ENCODE measurements at regions not wholly inside any gene's neighbourhood (a gene's known extent, or its start where the extent isn't known, plus 50 kb on each side); places are given as distances from the start of the nearest gene placed in this dataset.
A peak's percentile ranks its signal among the peaks of the same experiment; 100 is the strongest.

DNA sequence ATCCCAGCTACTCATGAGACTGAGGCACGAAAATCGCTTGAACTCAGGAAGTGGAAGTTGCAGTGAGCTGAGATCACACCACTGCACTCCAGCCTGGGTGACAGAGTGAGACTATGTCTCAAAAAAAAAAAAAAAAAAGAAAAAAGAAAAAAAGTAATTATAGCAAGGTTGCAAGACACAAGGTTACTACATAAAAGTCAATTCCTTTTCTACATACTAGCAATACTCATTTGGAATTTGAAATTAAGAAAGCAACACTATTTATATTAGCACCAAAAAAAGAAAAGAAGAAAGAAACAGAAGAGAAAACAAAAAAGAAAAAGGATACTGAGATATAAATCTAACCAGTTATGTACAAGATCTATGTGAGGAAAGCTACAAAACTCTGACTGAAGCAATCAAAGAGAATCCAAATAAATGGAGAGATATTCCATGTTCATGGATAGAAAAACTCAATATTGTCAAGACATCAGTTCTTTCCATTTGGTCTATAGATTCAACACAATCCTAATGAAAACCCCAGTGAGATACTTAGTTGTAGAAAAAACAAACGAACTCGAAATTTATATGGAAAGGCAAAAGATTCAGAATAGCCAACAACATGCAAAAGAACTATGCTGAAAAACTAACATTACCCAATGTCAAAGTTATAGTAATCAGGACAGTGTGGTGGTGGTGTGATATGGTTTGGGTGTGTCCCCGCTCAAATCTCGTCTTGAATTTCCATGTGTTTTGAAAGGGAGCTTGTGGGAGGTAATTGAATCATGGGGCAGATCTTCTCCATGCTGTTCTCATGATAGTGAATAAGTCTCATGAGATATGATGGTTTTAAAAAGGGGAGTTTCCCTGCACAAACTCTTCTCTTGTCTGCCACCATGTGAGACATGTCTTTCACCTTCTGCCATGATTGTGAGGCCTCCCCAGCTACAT is 73.3 kb downstream of the GPX5 start:
- intact Hi-C loops (cut with DNase I) = no loop called here
- H3K9me3 ChIP-seq = no peaks in the 10 kb centered on the region
- DNase-seq (no peak), ATAC-seq (no peak)
- no peaks in the 10 kb centered on the region for H3K36me3 ChIP-seq (ENCODE audit: insufficient read depth in 1 of 2, low read depth in 1 of 2)
- 81 to 86% (median 84%) methylated on average over 6 of the region's 6 CpGs for WGBS, 3 donors
- no peaks in the 10 kb centered on the region for H3K27me3 ChIP-seq (ENCODE audit: insufficient read depth in 3 of 3, low read length in 2 of 3)
- H3K4me3 ChIP-seq = no peak overlapping the region
- TF ChIP-seq, protein P1, sequence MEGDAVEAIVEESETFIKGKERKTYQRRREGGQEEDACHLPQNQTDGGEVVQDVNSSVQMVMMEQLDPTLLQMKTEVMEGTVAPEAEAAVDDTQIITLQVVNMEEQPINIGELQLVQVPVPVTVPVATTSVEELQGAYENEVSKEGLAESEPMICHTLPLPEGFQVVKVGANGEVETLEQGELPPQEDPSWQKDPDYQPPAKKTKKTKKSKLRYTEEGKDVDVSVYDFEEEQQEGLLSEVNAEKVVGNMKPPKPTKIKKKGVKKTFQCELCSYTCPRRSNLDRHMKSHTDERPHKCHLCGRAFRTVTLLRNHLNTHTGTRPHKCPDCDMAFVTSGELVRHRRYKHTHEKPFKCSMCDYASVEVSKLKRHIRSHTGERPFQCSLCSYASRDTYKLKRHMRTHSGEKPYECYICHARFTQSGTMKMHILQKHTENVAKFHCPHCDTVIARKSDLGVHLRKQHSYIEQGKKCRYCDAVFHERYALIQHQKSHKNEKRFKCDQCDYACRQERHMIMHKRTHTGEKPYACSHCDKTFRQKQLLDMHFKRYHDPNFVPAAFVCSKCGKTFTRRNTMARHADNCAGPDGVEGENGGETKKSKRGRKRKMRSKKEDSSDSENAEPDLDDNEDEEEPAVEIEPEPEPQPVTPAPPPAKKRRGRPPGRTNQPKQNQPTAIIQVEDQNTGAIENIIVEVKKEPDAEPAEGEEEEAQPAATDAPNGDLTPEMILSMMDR (IDR thresholded peaks at IDR 0.05) = no peak
- no peaks in the 10 kb centered on the region for H3K4me1 ChIP-seq
- H3K27ac ChIP-seq = no peak overlapping the region

DNA sequence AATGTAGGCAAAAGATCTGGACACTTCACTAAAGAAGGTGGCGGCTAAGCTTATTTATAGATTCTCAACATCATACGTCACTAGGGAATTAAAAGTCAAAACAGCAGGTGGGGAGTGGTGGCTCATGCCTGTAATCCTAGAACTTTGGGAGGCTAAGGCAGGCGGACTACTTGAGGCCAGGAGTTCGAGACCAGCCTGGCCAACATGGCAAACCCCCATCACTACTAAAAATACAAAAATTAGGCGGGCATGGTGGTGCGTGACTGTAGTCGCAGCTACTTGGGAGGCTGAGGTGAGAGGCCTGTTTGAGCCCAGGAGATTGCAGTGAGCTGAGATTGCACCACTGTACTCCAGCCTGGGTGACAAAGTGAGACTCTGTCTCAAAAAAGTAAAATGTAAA is 74.6 kb downstream of the GPX5 start:
- H3K9me3 ChIP-seq = no peaks in the 10 kb centered on the region
- WGBS, 3 donors = 71 to 79% (median 77%) methylated on average over 7 of the region's 7 CpGs
- no peaks in the 10 kb centered on the region for H3K36me3 ChIP-seq (ENCODE audit: insufficient read depth in 1 of 2, low read depth in 1 of 2)
- ATAC-seq (no peak), DNase-seq (no peak)
- no peaks in the 10 kb centered on the region for H3K27me3 ChIP-seq (ENCODE audit: insufficient read depth in 3 of 3, low read length in 2 of 3)
- no peak overlapping the region for H3K27ac ChIP-seq
- no peak overlapping the region for H3K4me3 ChIP-seq
- intact Hi-C loops (cut with DNase I) = no loop called here
- TF ChIP-seq, protein P1 (IDR thresholded peaks at IDR 0.05) = no peak
- H3K4me1 ChIP-seq = no peaks in the 10 kb centered on the region

DNA sequence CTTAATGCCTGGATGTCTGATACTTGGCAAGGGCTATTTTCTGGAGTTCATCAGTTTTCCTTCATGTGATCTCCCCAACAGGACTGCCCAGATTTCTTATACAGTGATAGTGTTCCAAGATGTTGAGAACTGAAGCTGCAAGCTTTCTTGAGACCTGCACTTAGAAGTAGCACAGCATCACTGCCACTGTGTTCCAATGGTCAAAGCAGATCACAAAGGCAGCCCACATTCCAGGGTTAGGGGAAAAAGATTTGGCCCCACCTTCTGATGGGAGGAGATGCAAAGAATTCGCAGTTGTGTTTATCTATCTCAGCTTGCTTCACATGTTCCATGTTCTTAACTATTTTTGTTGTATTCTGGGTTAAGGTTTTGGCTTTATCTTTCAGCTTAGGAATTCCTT is 78.2 kb downstream of the GPX5 start:
- Histone ChIP-seq H3K27me3 (ENCODE audit: insufficient read depth in 3 of 3, low read length in 2 of 3) (peaks cover 0 to 11% (median 3%) of the 10 kb centered on the region in 3 donors), H3K9me3 (no peaks in the 10 kb centered on the region), H3K4me3 (no peak overlapping the region), H3K36me3 (ENCODE audit: insufficient read depth in 1 of 2, low read depth in 1 of 2) (no peaks in the 10 kb centered on the region), H3K27ac (no peak overlapping the region), H3K4me1 (no peaks in the 10 kb centered on the region)
- ATAC-seq = no peak
- 15 to 30% (median 18%) methylated on average over 1 of the region's 1 CpG for WGBS, 3 donors
- intact Hi-C loops (cut with DNase I) = no loop called here
- no peak for DNase-seq
- TF ChIP-seq, protein P1 (IDR thresholded peaks at IDR 0.05) = no peak

DNA sequence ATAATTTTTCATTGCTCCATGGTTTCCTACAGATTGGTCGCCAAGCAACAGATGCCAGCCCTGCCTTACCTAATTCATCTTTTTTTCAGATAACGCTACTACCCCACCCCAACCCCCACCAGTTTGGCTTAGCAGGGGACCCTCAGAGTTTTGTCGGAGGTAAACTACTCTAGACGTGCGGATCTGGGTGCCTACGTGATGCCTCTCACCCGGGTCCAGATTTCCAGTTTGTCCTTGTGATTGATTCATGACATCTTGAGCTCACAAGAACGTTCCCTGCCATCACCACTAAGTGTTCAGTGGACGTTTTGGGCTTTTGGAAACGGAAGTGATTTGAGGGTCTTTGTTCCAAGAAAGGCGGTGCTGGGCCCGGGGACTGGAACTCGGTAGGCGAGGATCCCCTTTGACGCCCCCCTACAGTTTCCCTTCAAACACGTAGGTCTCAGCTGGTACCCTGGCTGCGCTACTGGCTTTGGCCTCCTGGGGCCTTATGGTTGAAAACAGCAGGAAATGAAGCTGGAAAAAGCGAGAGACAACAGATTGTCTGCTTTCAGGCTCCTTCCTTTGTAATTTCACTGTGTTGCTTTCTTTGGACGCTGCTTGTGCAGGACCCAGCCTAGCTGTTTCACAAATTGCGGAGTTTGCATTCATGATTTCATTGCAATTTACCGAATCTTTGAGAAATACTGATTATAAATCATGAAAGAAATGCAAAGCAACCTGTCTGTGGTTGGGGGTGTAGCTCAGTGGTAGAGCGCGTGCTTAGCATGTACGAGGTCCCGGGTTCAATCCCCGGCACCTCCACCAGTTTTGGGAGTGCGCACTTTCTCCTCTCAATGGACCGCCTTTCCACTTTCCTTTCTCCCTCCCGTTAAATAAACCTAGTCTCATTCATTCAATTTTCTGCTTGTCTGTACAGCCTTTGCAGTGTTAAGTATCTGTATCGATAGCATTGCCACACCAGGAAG is 81.0 kb downstream of the GPX5 start:
- WGBS, 3 donors = 2 to 4% (median 3%) methylated on average over 30 of the region's 30 CpGs
- Histone ChIP-seq H3K9me3 (no peaks in the 10 kb centered on the region), H3K4me1 (no peaks in the 10 kb centered on the region), H3K27ac (no peak overlapping the region), H3K36me3 (ENCODE audit: insufficient read depth in 1 of 2, low read depth in 1 of 2) (no peaks in the 10 kb centered on the region), H3K27me3 (ENCODE audit: insufficient read depth in 3 of 3, low read length in 2 of 3) (peaks cover 3 to 19% (median 3%) of the 10 kb centered on the region in 3 donors), H3K4me3 (peak overlapping the region; percentile 22)
- TF ChIP-seq, protein P1 (IDR thresholded peaks at IDR 0.05) = no peak
- ATAC-seq = no peak
- no peak for DNase-seq
- intact Hi-C loops (cut with DNase I) = no loop called here

Measured in psoas muscle (tissue), 7 donors.